ENCODE measurements at regions not wholly inside any gene's neighbourhood (a gene's known extent, or its start where the extent isn't known, plus 50 kb on each side); places are given as distances from the start of the nearest gene placed in this dataset.

DNA sequence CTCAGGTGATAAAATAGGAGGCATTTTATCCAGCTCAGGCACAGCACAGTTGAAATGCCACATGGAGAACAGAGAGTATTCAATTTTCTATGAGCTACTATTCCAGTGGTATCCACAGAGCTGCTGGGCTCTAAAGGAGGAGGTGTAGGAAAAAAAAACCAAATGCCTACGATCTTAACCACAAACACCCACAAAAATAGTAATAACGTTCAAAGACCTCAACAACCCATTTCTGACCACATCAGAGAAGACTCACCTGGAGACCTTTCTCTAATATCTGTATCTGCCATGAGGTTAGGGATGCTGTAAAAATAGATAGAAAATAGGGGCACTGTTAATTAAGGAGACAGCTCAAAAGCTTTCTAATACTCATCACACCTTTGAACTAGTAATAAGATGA is 294.6 kb upstream of the PARD3B start:
- TF ChIP-seq, protein P1, sequence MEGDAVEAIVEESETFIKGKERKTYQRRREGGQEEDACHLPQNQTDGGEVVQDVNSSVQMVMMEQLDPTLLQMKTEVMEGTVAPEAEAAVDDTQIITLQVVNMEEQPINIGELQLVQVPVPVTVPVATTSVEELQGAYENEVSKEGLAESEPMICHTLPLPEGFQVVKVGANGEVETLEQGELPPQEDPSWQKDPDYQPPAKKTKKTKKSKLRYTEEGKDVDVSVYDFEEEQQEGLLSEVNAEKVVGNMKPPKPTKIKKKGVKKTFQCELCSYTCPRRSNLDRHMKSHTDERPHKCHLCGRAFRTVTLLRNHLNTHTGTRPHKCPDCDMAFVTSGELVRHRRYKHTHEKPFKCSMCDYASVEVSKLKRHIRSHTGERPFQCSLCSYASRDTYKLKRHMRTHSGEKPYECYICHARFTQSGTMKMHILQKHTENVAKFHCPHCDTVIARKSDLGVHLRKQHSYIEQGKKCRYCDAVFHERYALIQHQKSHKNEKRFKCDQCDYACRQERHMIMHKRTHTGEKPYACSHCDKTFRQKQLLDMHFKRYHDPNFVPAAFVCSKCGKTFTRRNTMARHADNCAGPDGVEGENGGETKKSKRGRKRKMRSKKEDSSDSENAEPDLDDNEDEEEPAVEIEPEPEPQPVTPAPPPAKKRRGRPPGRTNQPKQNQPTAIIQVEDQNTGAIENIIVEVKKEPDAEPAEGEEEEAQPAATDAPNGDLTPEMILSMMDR (IDR thresholded peaks at IDR 0.05), result no peak
- TF ChIP-seq POLR2A (IDR thresholded peaks at IDR 0.05) (no peak), EP300 (IDR thresholded peaks at IDR 0.05) (no peak)

Measured in stomach (tissue), 4 donors.